GM18873 (cell line): ENCODE measurements at regions not wholly inside any gene's neighbourhood (a gene's known extent, or its start where the extent isn't known, plus 50 kb on each side); places are given as distances from the start of the nearest gene placed in this dataset.
"Not testable (repeated sequence)": the region's sequence is repeated elsewhere in the genome, so short reads cannot be mapped to it uniquely, and the experiment has no call there.

Source experiments
- ATAC-seq: cut with Tn5 transposase; IDR thresholded peaks from one replicate; pipeline ENCODE4 v1.9.1; 2021; ENCODE audit warnings: mild to moderate bottlenecking, moderate library complexity, moderate number of reproducible peaks; ENCODE audit not compliant: unreplicated experiment, low FRiP score

DNA sequence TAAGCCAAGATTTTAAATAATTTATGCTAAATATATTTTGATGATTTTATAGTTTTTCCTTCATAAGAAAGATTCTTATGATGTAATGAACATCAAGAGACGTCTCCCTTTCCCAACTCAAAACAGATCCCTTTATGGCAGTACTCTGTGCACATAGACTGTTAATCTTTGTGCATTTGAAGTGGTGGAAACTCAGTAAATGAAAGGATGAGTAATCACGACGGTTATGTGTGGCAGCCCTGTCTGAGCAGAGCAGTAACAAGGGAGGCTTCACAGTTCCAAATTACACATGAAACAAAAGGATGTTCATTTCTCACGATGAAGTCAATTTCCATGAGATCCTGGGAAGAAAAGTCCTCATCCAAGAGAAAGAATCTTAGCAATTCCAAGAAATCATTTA, 498.1 kb downstream of the KLF5 start:
- no peak for ATAC-seq

DNA sequence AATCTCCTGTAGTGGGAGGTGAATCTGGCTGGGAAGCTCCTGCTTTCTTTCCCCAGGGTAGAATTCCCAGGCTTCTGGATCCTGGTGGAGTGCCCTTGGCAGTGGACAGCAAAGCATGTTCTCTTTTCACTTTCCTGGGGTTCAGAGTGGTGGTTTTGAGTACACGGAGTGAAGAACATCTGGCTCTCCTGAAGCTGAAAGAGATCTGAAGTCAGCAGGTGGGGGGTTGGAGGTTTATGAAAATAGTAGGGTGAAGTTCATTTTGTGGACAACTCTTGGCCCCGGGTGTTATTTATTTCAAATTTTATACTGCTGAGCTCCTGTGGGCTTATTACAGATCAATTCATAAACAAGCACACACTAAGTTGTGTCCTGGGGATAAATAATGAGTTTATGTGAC, 497.3 kb downstream of the KLF5 start:
- no peak for ATAC-seq

DNA sequence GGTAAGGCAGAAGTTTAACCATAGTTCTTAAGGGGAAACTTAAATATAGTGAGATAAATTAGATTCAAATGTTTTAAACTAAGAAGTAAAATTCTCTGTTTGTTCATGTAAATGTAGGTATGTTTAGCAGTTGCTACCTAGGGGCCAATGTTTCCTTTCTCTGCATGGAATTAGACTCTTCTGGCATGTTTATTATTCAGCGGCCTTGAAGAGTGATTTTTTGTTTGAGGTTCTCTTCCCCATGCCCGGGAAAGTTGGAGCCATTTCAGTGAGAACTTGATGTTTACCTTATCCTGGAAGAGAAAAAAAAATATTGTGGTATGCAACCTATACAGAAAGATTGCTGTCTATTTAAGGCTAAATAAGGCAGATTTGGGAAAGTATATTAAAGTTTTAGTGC, 492.9 kb downstream of the KLF5 start:
- ATAC-seq: no peak

GRCh38 chr13:73549717-73550116, 490.9 kb downstream of the KLF5 start:
- no peak for ATAC-seq

GRCh38 chr13:73548449-73548848, 489.6 kb downstream of the KLF5 start:
- no peak for ATAC-seq

DNA sequence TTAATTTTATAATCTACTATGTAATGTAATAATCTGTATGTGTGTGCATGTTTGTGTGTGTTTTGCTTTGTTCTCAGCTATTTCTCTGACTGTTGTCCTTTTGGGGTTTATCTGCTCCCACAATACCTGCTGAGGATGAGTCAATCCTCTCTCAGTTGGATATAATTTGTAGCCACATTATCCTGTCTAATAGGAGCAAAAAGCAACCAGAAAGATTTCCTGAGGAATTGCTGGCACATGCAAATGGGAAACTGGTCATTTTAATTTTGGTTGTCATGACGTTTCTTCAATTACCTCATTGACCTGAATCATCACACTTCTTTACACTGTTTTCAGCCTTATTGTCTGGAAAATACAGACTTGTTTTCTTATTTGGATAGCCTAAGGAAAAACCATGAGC, 488.4 kb downstream of the KLF5 start:
- ATAC-seq: no peak

DNA sequence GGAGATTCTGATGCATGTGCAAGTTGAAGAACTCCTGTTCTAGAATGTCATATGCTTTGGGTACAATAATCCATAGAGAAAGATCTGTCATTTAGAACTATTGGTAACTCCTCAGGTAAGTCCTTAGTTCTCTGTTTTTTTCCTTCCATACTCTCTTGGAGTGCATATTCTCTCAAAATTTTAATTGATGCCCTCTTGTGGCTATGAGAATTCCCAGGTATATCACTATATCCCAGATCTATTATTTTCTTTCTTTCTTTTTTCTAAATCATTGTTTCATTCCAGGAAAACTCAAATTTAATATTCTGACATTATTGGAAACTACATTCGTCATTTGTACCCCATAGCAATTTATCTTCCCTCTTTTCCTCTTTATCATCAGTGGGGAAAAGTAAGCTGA, 485.4 kb downstream of the KLF5 start:
- no peak for ATAC-seq

GRCh38 chr13:73542446-73542845, 483.6 kb downstream of the KLF5 start:
- ATAC-seq: no peak

- no peak for ATAC-seq
Observed at GRCh38 chr13:73536865-73537264, 478.1 kb downstream of the KLF5 start.

DNA sequence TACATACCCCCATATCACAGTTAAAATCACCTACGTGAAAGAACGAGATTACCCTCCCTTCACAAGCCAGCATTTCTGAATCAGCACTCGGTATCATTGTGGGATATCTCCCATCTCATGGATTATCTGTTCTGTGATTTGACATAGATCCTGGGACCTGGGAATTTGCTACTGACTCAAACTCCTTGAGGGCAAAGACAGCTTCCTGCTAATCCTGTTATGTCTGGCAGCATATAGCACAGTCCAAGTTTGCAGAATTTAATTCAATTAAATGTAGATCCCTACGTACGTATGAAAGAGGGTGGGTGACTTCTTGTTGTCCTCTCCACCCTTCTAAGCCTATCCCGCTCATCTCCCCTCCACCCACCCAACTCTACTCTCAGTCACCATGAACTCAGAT, 476.5 kb downstream of the KLF5 start:
- no peak for ATAC-seq

- ATAC-seq: no peak
Observed at GRCh38 chr13:73532987-73533510, 474.2 kb downstream of the KLF5 start.

- no peak for ATAC-seq
Observed at GRCh38 chr13:73532582-73532981, 473.8 kb downstream of the KLF5 start.

DNA sequence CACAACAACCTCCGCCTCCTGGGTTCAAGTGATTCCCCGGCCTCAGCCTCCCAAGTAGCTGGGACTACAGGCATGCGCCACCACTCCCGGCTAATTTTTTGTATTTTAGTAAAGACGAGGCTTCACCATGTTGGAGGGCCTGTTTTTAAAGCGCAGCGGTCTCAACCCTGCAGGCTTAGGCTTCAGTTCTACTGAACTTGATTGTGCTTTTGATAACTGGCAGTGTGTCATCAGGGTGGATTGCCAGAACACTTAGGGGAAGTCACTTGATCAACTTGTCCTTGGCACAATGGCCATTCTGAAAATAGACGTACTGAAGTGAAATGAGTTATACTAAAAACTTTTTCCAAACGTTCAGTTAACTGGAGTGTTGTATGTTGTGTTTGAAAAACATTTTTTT, 472.2 kb downstream of the KLF5 start:
- ATAC-seq: no peak

DNA sequence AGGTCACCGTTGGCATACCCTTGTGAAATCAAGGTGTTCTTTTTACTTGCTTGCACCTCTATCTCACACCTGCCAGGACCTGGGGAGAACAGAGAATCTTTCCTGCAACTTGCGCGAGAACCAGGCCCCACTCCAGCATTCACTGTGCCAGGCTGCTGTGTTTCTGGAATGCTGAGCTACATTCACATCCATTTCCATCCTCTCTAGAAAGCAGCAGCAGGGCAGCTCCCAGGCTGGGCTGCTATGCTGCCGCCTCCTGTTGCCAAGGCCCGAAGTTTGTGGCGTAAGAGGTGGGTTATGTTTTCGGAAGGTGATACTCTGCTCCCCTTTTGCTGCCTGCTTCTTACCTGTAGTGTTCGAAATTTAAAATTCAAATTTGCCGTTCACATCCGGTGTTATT, 464.1 kb downstream of the KLF5 start:
- ATAC-seq: no peak

- ATAC-seq: no peak
Observed at GRCh38 chr13:73521985-73522524, 463.2 kb downstream of the KLF5 start.

- no peak for ATAC-seq
Observed at GRCh38 chr13:73521290-73521624, 462.5 kb downstream of the KLF5 start.

GRCh38 chr13:73520566-73521289, 461.9 kb downstream of the KLF5 start:
- no peak for ATAC-seq

- not testable (repeated sequence) for ATAC-seq
Observed at GRCh38 chr13:73520135-73520534, 461.3 kb downstream of the KLF5 start.

GRCh38 chr13:73519396-73520116, 460.8 kb downstream of the KLF5 start:
- no peak for ATAC-seq

GRCh38 chr13:73517766-73518165, 459.0 kb downstream of the KLF5 start:
- no peak for ATAC-seq

DNA sequence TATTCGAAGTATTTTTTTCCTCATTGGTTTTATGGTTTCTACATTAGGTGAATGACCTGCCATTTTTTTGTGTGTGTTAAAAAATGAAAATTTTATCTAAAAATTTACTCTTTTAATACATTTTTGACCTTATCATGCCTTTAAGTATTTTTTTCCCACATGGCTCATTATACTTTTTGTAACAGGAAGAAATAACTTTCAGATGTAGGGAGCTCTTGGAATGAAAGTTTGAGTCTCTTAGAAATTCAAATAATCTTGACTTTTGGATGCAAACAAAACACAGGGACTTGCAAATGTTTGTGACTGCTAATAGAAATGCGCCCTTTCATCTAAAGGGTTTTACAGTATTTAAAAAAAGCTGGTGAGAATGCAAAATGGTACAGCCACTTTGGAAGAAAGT, 457.9 kb downstream of the KLF5 start:
- ATAC-seq: no peak

DNA sequence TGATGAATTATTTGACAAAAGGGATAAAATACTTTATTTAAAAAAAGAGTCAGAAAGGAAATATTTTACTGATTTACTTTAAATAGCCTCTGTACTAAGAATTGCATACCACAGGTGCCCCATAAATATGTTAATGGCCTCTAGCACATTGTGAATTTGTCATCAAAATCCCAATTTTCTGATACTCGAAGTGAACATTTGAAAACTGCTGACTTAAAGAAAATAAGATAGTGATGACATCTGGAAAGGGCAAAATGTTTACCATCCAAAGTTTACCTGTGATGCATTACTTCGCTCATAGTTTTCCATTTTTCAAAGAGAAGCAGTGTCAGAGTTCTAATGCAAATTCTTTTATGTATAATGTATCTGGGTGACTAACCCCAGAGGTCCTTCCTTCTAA, 455.4 kb downstream of the KLF5 start:
- no peak for ATAC-seq
